Ovary (tissue), 7 donors: ENCODE measurements at regions not wholly inside any gene's neighbourhood (a gene's known extent, or its start where the extent isn't known, plus 50 kb on each side); places are given as distances from the start of the nearest gene placed in this dataset.

Experiments used
- DNase-seq, 5 donors: peaks; one replicate each; pipeline ENCODE4 v3.0.0-alpha.2; 2019 to 2020
- H3K27ac ChIP-seq, 2 donors: fragments of 200-600 bp; one replicate each; pipeline versions ENCODE4 v1.5.1 to v1.8.0; 2019 to 2022
- H3K27me3 ChIP-seq: fragments of 200-600 bp; one replicate; pipeline ENCODE4 v1.8.0; 2022
- H3K36me3 ChIP-seq: fragments of 200-600 bp; sonication (generic); one replicate; pipeline ENCODE4 v1.5.1; 2019
- H3K4me1 ChIP-seq: one replicate; pipeline ENCODE4 v1.8.1; 2013; ENCODE audit warnings: mild to moderate bottlenecking, moderate library complexity; ENCODE audit not compliant: insufficient read depth
- H3K4me3 ChIP-seq: fragments of 200-600 bp; sonication (generic); one replicate; pipeline ENCODE4 v1.5.1; 2017
- H3K9me3 ChIP-seq, 2 donors: fragments of 200-600 bp in 1 of 2; sonication (generic) in 1 of 2; one replicate each; pipeline versions ENCODE4 v1.5.1 to v1.8.1; 2013 to 2019; ENCODE audit warnings: mild to moderate bottlenecking in 1 of 2, moderate library complexity in 1 of 2
- CTCF ChIP-seq, 3 donors: fragments of 450-650 bp in 2 of 3; fragments of 200-600 bp in 1 of 3; IDR thresholded peaks; one replicate each; pipeline versions ENCODE4 v1.5.1 to v1.8.0; 2016 to 2022; ENCODE audit warnings: antibody characterized with exemption in 3 of 3, mild to moderate bottlenecking in 1 of 3
- EP300 ChIP-seq: sonication (generic); formaldehyde crosslinking; IDR thresholded peaks from one replicate; pipeline ENCODE4 v1.6.1; 2017; ENCODE audit warnings: antibody characterized with exemption
- POLR2A ChIP-seq: fragments of 450-650 bp; IDR thresholded peaks from one replicate; pipeline ENCODE4 v1.6.1; 2017; ENCODE audit warnings: antibody characterized with exemption, mild to moderate bottlenecking, moderate library complexity
- WGBS, 3 donors: extraction: QIAGEN DNeasy Blood & Tissue Kit in 1 of 3; methylation state at CpG; one replicate each; pipeline versions ENCODE4 v1.1.5 to v1.1.7; 2013 to 2017; 5-methylcytosine and 5-hydroxymethylcytosine counted together
- intact Hi-C, 4 donors: fragments of 100-400 bp; cut with DNase I; formaldehyde crosslinking; loops; one replicate each; pipeline versions ENCODE4 v1.11.0 to v1.15.1; 2022 to 2023
- donor health status: DM: no; HTN: no; CAD: no; lungs with moderate emphysema.
- donor health status: DM: no; HTN: no; CAD: no.
- donor health status: Bipolar disorder and iron deficiency.
- donor health status: DM: no; HTN: no; CAD: no.
- donor health status: DM: yes; HTN: yes; CAD: no.

DNA sequence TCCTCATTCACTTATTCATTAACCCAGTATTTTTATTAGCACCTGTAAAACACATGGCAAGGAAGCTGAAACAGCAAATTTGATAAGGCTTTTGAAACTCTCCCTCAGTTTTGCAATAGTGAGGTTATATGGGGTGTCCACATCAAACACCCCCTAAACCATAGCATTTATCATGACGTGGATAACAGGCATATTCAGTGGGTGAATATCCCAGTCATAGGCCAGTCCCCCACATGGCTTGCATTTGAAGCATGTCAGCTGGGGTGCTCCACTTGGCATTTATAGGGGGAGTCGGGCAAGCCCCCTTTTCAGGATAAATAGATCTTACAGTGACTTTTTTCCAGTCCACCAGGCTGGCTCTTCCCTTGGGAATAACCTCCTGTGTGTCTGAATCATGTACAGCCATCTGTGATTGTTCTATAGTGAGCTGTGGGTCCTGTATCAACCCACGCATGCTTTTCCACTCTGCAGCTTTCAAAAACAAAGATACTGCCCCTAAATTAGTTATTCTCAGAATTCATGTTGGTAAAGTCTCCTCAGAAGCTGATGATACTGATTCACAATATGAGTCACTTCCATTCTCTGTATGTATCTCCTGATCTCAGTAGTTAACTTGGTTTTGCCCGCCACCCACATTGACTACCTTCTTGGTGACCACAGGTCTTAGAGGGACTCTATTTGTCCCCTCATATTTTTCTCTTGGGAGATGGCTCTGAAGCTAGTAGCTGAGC lies 84.4 kb upstream of the SPIN1 start:
- H3K4me1 ChIP-seq = no peaks in the 10 kb centered on the region
- no peak for TF ChIP-seq EP300
- TF ChIP-seq CTCF (IDR thresholded peaks at IDR 0.05) = no peak
- no peak for TF ChIP-seq POLR2A
- WGBS, 3 donors = 40 to 56% (median 50%) methylated on average over 4 of the region's 4 CpGs
- no peaks in the 10 kb centered on the region for H3K27me3 ChIP-seq
- no peak for DNase-seq
- no peaks in the 10 kb centered on the region for H3K36me3 ChIP-seq
- H3K9me3 ChIP-seq = no peaks in the 10 kb centered on the region
- intact Hi-C loops = no loop called here
- no peak overlapping the region for H3K4me3 ChIP-seq
- H3K27ac ChIP-seq = no peak overlapping the region

DNA sequence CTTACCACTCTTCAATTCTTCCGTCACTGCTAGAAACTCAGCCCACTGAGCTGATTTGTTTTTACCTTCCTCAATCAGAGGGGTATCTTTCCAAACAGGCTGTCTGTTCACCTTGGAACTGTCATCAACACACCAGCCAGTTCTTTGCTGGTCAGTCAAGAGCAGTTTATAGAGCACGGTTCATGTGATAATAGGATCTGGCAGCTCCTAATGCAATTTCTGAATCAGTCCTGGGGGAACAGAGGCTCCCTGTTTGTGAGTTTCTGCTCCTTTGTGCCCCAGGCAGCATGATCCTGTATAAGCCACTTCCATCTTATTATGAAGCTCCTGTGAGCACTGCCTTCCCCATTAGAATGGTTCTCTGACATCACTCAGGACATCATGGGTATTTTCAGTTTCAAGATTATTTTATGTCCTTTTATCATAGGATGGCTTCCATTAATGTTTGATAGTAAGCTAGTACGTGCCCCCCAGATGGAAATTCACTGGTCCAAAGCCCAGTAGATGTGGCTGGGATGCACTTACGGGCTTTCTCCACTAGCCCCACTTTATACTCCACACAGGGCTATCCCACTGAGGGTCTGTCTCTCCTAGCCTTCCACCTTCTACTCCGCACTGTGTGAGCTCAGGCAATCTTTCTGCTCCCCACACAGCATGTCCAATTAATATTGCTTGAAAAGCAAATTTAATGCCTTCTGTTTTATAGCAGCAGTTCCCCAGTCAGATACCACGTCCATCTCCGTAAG lies 85.5 kb upstream of the SPIN1 start:
- Histone ChIP-seq H3K4me3 (no peak overlapping the region), H3K27ac (no peak overlapping the region), H3K36me3 (no peaks in the 10 kb centered on the region), H3K9me3 (no peaks in the 10 kb centered on the region), H3K4me1 (no peaks in the 10 kb centered on the region), H3K27me3 (no peaks in the 10 kb centered on the region)
- TF ChIP-seq EP300 (no peak), CTCF (IDR thresholded peaks at IDR 0.05) (no peak), POLR2A (no peak)
- intact Hi-C loops = no loop called here
- WGBS, 3 donors = 82 to 83% (median 83%) methylated on average over 7 of the region's 7 CpGs
- DNase-seq = no peak

GRCh38 chr9:88300556-88300955 lies 87.7 kb upstream of the SPIN1 start:
- Histone ChIP-seq H3K27me3 (no peaks in the 10 kb centered on the region), H3K36me3 (no peaks in the 10 kb centered on the region), H3K4me3 (no peak overlapping the region), H3K27ac (no peak overlapping the region), H3K9me3 (no peaks in the 10 kb centered on the region), H3K4me1 (no peaks in the 10 kb centered on the region)
- 83 to 90% (median 86%) methylated on average over 8 of the region's 8 CpGs for WGBS, 3 donors
- no peak for DNase-seq
- TF ChIP-seq CTCF (IDR thresholded peaks at IDR 0.05) (no peak), POLR2A (no peak), EP300 (no peak)
- intact Hi-C loops = no loop called here

- no peak for DNase-seq
- H3K9me3 ChIP-seq = no peaks in the 10 kb centered on the region
- WGBS, 3 donors = 38 to 52% (median 45%) methylated on average over 5 of the region's 5 CpGs
- H3K4me1 ChIP-seq = no peaks in the 10 kb centered on the region
- H3K27ac ChIP-seq = no peak overlapping the region
- no peaks in the 10 kb centered on the region for H3K36me3 ChIP-seq
- no peak overlapping the region for H3K4me3 ChIP-seq
- TF ChIP-seq POLR2A = no peak
- no peak for TF ChIP-seq EP300
- no peak for TF ChIP-seq CTCF (IDR thresholded peaks at IDR 0.05)
- no peaks in the 10 kb centered on the region for H3K27me3 ChIP-seq
- intact Hi-C loops = no loop called here
Observed at GRCh38 chr9:88291856-88292255, 96.4 kb upstream of the SPIN1 start.
